ENCODE measurements at regions not wholly inside any gene's neighbourhood (a gene's known extent, or its start where the extent isn't known, plus 50 kb on each side); places are given as distances from the start of the nearest gene placed in this dataset.
A peak's percentile ranks its signal among the peaks of the same experiment; 100 is the strongest.

GRCh38 chr22:26756675-26757293 lies 99.4 kb downstream of the MIAT start:
- H3K4me1 ChIP-seq (replicated peaks in 1 of 4; ENCODE audit: control insufficient read depth in 3 of 4, insufficient read depth in 4 of 4, low read length in 3 of 4): peaks cover 7 to 16% (median 14%) of the 10 kb centered on the region in 4 experiments
- H3K18ac ChIP-seq (ENCODE audit: extremely low read depth, low read length): peak overlapping the region; percentile 76
- H3K79me2 ChIP-seq (ENCODE audit: control insufficient read depth in 1 of 2, insufficient read depth in 2 of 2, low read length in 2 of 2): no peaks in the 10 kb centered on the region
- no peak overlapping the region for H4K5ac ChIP-seq (ENCODE audit: insufficient read length, low read depth, low read length)
- peaks cover 0 to under 1% of the 10 kb centered on the region in 2 experiments for H4K20me1 ChIP-seq (replicated peaks in 1 of 2; ENCODE audit: control insufficient read depth in 1 of 2, insufficient read depth in 2 of 2, low read length in 2 of 2)
- peak overlapping the region; percentile 6 to 52 (median 42); a peak in 7 of 8 replicates for H3K4me3 ChIP-seq (ENCODE audit: extremely low read depth in 1 of 4, insufficient read depth in 2 of 4, low read depth in 3 of 4, low read length in 4 of 4)
- H3K9ac ChIP-seq (replicated peaks in 1 of 4; ENCODE audit: extremely low read depth in 1 of 4, low read depth in 3 of 4, low read length in 3 of 4): peak overlapping the region in 2 of 4 experiments; percentile 60 to 62; a peak in 4 of 7 replicates
- no peak overlapping the region for H2AK5ac ChIP-seq (ENCODE audit: low read depth, low read length)
- H4K8ac ChIP-seq (ENCODE audit: extremely low read depth, insufficient read depth, low read length): peak overlapping the region; percentile 66; the same call in 1 of the 2 replicates
- peak overlapping the region; percentile 87; the same call in 1 of the 2 replicates for H2AFZ ChIP-seq (ENCODE audit: low read length)
- H3K56ac ChIP-seq (replicated peaks; ENCODE audit: insufficient read length, low read depth, low read length): no peak overlapping the region
- no peak overlapping the region for H3K14ac ChIP-seq (ENCODE audit: insufficient read length)
- POLR2A ChIA-PET (ENCODE audit: partially characterized antibody): interaction anchor here (0.6 to 0.8 kb wide), 2 partner anchors 9 to 28 kb away, joined by 3 to 5 read pairs; no protein-coding TSS in a partner anchor
- DNase-seq (ENCODE audit: low read depth in 1 of 2, low spot score in 2 of 2) (peak in 1 of 2 experiments; percentile 98), FAIRE-seq (no peak)
- peak overlapping the region; percentile 0; the same call in 1 of the 2 replicates for H2BK15ac ChIP-seq (ENCODE audit: low read length)
- H2BK5ac ChIP-seq (ENCODE audit: low read depth, low read length): no peak overlapping the region
- H3K4ac ChIP-seq (replicated peaks; ENCODE audit: insufficient read length, low read depth, low read length): no peak overlapping the region
- no peak overlapping the region for H3K27ac ChIP-seq (ENCODE audit: low read depth, low read length)
- H3K23ac ChIP-seq (ENCODE audit: insufficient read length): no peak overlapping the region
- 18% methylated on average over 45 of the region's 47 CpGs; no CpG with 5 or more reads in 1 of the 2 experiments for WGBS, 2 experiments (ENCODE audit: extremely low coverage in 1 of 2, insufficient coverage in 1 of 2, insufficient read length in 1 of 2, insufficient replicate concordance in 2 of 2, low coverage in 1 of 2, low lambda C conversion rate in 2 of 2, missing lambda C conversion rate in 1 of 2)
- peak overlapping the region; percentile 63 for H4K91ac ChIP-seq (replicated peaks; ENCODE audit: insufficient read length, low read length)
- peaks cover 0 to 3% (median 1%) of the 10 kb centered on the region in 4 experiments; a peak in 3 of 7 replicates for H3K27me3 ChIP-seq (replicated peaks in 1 of 4; ENCODE audit: control insufficient read depth in 3 of 4, extremely low read depth in 1 of 4, insufficient read depth in 3 of 4, low read length in 3 of 4)
- H2BK20ac ChIP-seq (ENCODE audit: low read length): 0 out of 2 replicates have a peak overlapping the region, but pooled peaks have one; percentile 2
- peak overlapping the region; percentile 4 to 68; a peak in 3 of 4 replicates for H3K4me2 ChIP-seq (ENCODE audit: insufficient read depth in 1 of 2, low read depth in 2 of 2, low read length in 2 of 2)
- no peaks in the 10 kb centered on the region for H3K36me3 ChIP-seq (ENCODE audit: control insufficient read depth in 2 of 4, insufficient read depth in 4 of 4, low read length in 3 of 4)
- H3K23me2 ChIP-seq (ENCODE audit: low read depth, low read length): no peaks in the 10 kb centered on the region
- CTCF ChIA-PET (ENCODE audit: partially characterized antibody): interaction anchor here (0.6 to 1.8 kb wide), 33 partner anchors 8 to 923 kb away, joined by 3 to 9 read pairs (median 3); no protein-coding TSS in a partner anchor
- H3K9me3 ChIP-seq (ENCODE audit: insufficient read depth in 2 of 2, low read depth in 1 of 2, low read length in 1 of 2): peaks cover 0 to 6% of the 10 kb centered on the region in 2 experiments; a peak in 2 of 4 replicates
- H3K79me1 ChIP-seq (ENCODE audit: low read depth, low read length): no peaks in the 10 kb centered on the region; the same call in 1 of the 2 replicates
- no peak overlapping the region for H2BK120ac ChIP-seq (replicated peaks; ENCODE audit: low read depth, low read length)
- peak overlapping the region; percentile 90; the same call in 1 of the 2 replicates for H2BK12ac ChIP-seq (ENCODE audit: low read depth, low read length)
- TF ChIP-seq KDM1A (IDR thresholded peaks at IDR 0.05; ENCODE audit: borderline replicate concordance, low read length) (peak; percentile 76; the same call in 1 of the 2 replicates), TAF1 (IDR thresholded peaks at IDR 0.05; ENCODE audit: low read depth, low read length) (peak; percentile 42; the same call in 1 of the 2 replicates), E2F6 (IDR thresholded peaks at IDR 0.05) (peak; percentile 61; the same call in 1 of the 2 replicates), YY1 (IDR thresholded peaks at IDR 0.05; ENCODE audit: low read depth, low read length) (no peak), ATF3 (IDR thresholded peaks at IDR 0.05; ENCODE audit: insufficient read depth, low read depth, low read length) (no peak)
- TF ChIP-seq, protein P1, sequence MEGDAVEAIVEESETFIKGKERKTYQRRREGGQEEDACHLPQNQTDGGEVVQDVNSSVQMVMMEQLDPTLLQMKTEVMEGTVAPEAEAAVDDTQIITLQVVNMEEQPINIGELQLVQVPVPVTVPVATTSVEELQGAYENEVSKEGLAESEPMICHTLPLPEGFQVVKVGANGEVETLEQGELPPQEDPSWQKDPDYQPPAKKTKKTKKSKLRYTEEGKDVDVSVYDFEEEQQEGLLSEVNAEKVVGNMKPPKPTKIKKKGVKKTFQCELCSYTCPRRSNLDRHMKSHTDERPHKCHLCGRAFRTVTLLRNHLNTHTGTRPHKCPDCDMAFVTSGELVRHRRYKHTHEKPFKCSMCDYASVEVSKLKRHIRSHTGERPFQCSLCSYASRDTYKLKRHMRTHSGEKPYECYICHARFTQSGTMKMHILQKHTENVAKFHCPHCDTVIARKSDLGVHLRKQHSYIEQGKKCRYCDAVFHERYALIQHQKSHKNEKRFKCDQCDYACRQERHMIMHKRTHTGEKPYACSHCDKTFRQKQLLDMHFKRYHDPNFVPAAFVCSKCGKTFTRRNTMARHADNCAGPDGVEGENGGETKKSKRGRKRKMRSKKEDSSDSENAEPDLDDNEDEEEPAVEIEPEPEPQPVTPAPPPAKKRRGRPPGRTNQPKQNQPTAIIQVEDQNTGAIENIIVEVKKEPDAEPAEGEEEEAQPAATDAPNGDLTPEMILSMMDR (IDR thresholded peaks at IDR 0.05; ENCODE audit: control extremely low read depth in 1 of 3, insufficient read depth in 1 of 3, low read depth in 1 of 3, low read length in 3 of 3): peak; percentile 80 to 91 (median 84)
- TF ChIP-seq, protein P2, sequence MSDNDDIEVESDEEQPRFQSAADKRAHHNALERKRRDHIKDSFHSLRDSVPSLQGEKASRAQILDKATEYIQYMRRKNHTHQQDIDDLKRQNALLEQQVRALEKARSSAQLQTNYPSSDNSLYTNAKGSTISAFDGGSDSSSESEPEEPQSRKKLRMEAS (IDR thresholded peaks at IDR 0.05): peak; percentile 92

Measured in H1 (cell line).